GM12865 (cell line): ENCODE measurements at regions not wholly inside any gene's neighbourhood (a gene's known extent, or its start where the extent isn't known, plus 50 kb on each side); places are given as distances from the start of the nearest gene placed in this dataset.

ENCODE experiments used
- DNase-seq: peaks from one replicate; pipeline ENCODE4 v3.0.0; 2010; ENCODE audit warnings: low read depth
- H3K4me3 ChIP-seq: 2 replicates; pipeline ENCODE4 v1.5.1; 2011; ENCODE audit warnings: mild to moderate bottlenecking, low read depth, low read length, control low read depth
- CTCF ChIP-seq: IDR thresholded peaks from 2 replicates; pipeline ENCODE4 v1.5.1; 2011; ENCODE audit warnings: low read length, control low read depth, low read depth, inconsistent platforms; ENCODE audit not compliant: insufficient read depth; ENCODE audit errors: missing control alignments

- H3K4me3 ChIP-seq = no peak overlapping the region
- no peak for DNase-seq
- TF ChIP-seq CTCF = no peak
These were observed 1672.0 kb downstream of the SLITRK5 start for GRCh38 chr13:89343165-89343564.

GRCh38 chr13:89352384-89352783 is 1681.2 kb downstream of the SLITRK5 start:
- TF ChIP-seq CTCF = no peak

GRCh38 chr13:89361909-89362308 is 1690.7 kb downstream of the SLITRK5 start:
- H3K4me3 ChIP-seq = no peak overlapping the region
- no peak for TF ChIP-seq CTCF
- DNase-seq = no peak

More at GRCh38 chr13:89352384-89352783, 1681.2 kb downstream of the SLITRK5 start:
- no peak overlapping the region for H3K4me3 ChIP-seq
- DNase-seq = no peak

GRCh38 chr13:89363144-89363543 is 1692.0 kb downstream of the SLITRK5 start:
- DNase-seq = no peak
- H3K4me3 ChIP-seq = no peak overlapping the region
- no peak for TF ChIP-seq CTCF

- TF ChIP-seq CTCF = no peak
- DNase-seq = no peak
- no peak overlapping the region for H3K4me3 ChIP-seq
These were observed 1701.0 kb downstream of the SLITRK5 start for GRCh38 chr13:89372193-89372592.

GRCh38 chr13:89375839-89376238 is 1704.7 kb downstream of the SLITRK5 start:
- no peak for DNase-seq
- no peak for TF ChIP-seq CTCF
- H3K4me3 ChIP-seq = no peak overlapping the region

GRCh38 chr13:89380101-89380500 is 1708.9 kb downstream of the SLITRK5 start:
- no peak overlapping the region for H3K4me3 ChIP-seq
- peak; percentile 4 for DNase-seq
- no peak for TF ChIP-seq CTCF
